Loucy (cell line): ENCODE measurements at regions not wholly inside any gene's neighbourhood (a gene's known extent, or its start where the extent isn't known, plus 50 kb on each side); places are given as distances from the start of the nearest gene placed in this dataset.
"Not testable (repeated sequence)": the region's sequence is repeated elsewhere in the genome, so short reads cannot be mapped to it uniquely, and the experiment has no call there.

Source experiments
- H2AFZ ChIP-seq: fragments of 200-600 bp; sonication (generic); 2 replicates; pipeline ENCODE4 v1.6.0; 2016; ENCODE audit warnings: antibody characterized with exemption, mild to moderate bottlenecking, low read length, moderate library complexity
- H3F3A ChIP-seq: fragments of 200-600 bp; 2 replicates; pipeline ENCODE4 v1.6.0; 2016; ENCODE audit warnings: antibody characterized with exemption, low read depth, mild to moderate bottlenecking
- H3K27me3 ChIP-seq: fragments of 200-600 bp; sonication (generic); 2 replicates; pipeline ENCODE4 v1.6.1; 2014; ENCODE audit warnings: low read length, mild to moderate bottlenecking; ENCODE audit not compliant: insufficient read depth, poor library complexity, severe bottlenecking
- H3K36me3 ChIP-seq: fragments of 200-600 bp; sonication (generic); 2 replicates; pipeline ENCODE4 v1.6.1; 2016; ENCODE audit warnings: low read length; ENCODE audit not compliant: insufficient read depth
- H3K4me1 ChIP-seq: fragments of 200-600 bp; sonication (generic); 2 replicates; pipeline ENCODE4 v1.5.1; 2014; ENCODE audit warnings: low read length, mild to moderate bottlenecking; ENCODE audit not compliant: insufficient read depth, poor library complexity, severe bottlenecking
- H3K4me2 ChIP-seq: fragments of 200-600 bp; sonication (generic); 2 replicates; pipeline ENCODE4 v1.6.0; 2014; ENCODE audit warnings: antibody characterized with exemption, low read length, low read depth, mild to moderate bottlenecking; ENCODE audit not compliant: poor library complexity, severe bottlenecking
- H3K4me3 ChIP-seq: fragments of 200-600 bp; sonication (generic); 2 replicates; pipeline ENCODE4 v1.5.1; 2014; ENCODE audit warnings: low read length, mild to moderate bottlenecking, mixed read lengths; ENCODE audit not compliant: poor library complexity, severe bottlenecking
- H3K79me2 ChIP-seq: fragments of 200-600 bp; sonication (generic); 2 replicates; pipeline ENCODE4 v1.6.1; 2014; ENCODE audit warnings: low read length; ENCODE audit not compliant: insufficient read depth
- H3K9ac ChIP-seq: fragments of 200-600 bp; sonication (generic); 2 replicates; pipeline ENCODE4 v1.6.0; 2014; ENCODE audit warnings: mild to moderate bottlenecking, low read depth, low read length, moderate library complexity; ENCODE audit not compliant: poor library complexity, severe bottlenecking
- H3K9me2 ChIP-seq: fragments of 200-600 bp; sonication (generic); replicated peaks from 2 replicates; pipeline ENCODE4 v1.6.1; 2016; ENCODE audit warnings: low read depth, low read length, mixed read lengths
- H3K9me3 ChIP-seq: fragments of 200-600 bp; sonication (generic); 2 replicates; pipeline ENCODE4 v1.6.1; 2014; ENCODE audit warnings: mild to moderate bottlenecking, antibody characterized with exemption, low read length, low read depth; ENCODE audit not compliant: insufficient read depth
- H4K20me1 ChIP-seq: fragments of 200-600 bp; sonication (generic); 2 replicates; pipeline ENCODE4 v1.6.0; 2014; ENCODE audit warnings: antibody characterized with exemption, low read length, mild to moderate bottlenecking; ENCODE audit not compliant: insufficient read depth, poor library complexity, severe bottlenecking
- EZH2phosphoT487 ChIP-seq: fragments of 200-600 bp; IDR thresholded peaks from 2 replicates; pipeline ENCODE4 v1.6.1; 2018; ENCODE audit warnings: antibody characterized with exemption, mild to moderate bottlenecking, moderate library complexity, borderline replicate concordance
- TF ChIP-seq, protein P1 (sequence below): fragments of 200-600 bp; sonication (generic); conservative IDR thresholded peaks from 2 replicates; pipeline ENCODE4 v1.5.1; 2014; ENCODE audit warnings: mild to moderate bottlenecking, antibody characterized with exemption, low read length

DNA sequence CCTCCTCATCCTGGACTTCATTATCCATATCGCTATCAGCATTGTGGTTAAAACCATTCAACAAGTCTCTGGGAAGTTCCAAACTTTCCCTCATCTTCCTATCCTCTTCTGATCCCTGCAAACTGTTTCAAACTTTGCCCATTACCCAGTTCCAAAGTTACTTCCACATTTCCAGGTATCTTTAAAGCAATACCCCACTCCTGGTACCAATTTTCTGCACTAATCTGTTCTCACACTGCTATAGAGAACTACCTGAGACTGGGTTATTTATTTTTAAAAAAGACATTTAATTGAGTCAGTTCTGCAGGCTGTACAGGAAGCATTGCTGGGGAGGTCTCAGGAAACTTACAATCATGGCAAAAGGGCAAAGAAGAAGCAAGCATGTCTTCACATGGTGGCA, 147.3 kb downstream of the ARL4A start:
- H3F3A ChIP-seq: no peaks in the 10 kb centered on the region
- H3K4me3 ChIP-seq: no peak overlapping the region
- no peaks in the 10 kb centered on the region for H3K79me2 ChIP-seq
- no peak overlapping the region for H2AFZ ChIP-seq
- no peak overlapping the region for H3K9ac ChIP-seq
- H4K20me1 ChIP-seq: no peaks in the 10 kb centered on the region
- H3K36me3 ChIP-seq: no peaks in the 10 kb centered on the region
- TF ChIP-seq EZH2phosphoT487: no peak
- TF ChIP-seq, protein P1, sequence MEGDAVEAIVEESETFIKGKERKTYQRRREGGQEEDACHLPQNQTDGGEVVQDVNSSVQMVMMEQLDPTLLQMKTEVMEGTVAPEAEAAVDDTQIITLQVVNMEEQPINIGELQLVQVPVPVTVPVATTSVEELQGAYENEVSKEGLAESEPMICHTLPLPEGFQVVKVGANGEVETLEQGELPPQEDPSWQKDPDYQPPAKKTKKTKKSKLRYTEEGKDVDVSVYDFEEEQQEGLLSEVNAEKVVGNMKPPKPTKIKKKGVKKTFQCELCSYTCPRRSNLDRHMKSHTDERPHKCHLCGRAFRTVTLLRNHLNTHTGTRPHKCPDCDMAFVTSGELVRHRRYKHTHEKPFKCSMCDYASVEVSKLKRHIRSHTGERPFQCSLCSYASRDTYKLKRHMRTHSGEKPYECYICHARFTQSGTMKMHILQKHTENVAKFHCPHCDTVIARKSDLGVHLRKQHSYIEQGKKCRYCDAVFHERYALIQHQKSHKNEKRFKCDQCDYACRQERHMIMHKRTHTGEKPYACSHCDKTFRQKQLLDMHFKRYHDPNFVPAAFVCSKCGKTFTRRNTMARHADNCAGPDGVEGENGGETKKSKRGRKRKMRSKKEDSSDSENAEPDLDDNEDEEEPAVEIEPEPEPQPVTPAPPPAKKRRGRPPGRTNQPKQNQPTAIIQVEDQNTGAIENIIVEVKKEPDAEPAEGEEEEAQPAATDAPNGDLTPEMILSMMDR: no peak
- H3K9me3 ChIP-seq: 0 out of 2 replicates have a peak, but pooled peaks cover 5% of the 10 kb centered on the region
- no peaks in the 10 kb centered on the region for H3K4me1 ChIP-seq
- no peak overlapping the region for H3K4me2 ChIP-seq
- no peaks in the 10 kb centered on the region for H3K27me3 ChIP-seq
- H3K9me2 ChIP-seq: no peaks in the 10 kb centered on the region

DNA sequence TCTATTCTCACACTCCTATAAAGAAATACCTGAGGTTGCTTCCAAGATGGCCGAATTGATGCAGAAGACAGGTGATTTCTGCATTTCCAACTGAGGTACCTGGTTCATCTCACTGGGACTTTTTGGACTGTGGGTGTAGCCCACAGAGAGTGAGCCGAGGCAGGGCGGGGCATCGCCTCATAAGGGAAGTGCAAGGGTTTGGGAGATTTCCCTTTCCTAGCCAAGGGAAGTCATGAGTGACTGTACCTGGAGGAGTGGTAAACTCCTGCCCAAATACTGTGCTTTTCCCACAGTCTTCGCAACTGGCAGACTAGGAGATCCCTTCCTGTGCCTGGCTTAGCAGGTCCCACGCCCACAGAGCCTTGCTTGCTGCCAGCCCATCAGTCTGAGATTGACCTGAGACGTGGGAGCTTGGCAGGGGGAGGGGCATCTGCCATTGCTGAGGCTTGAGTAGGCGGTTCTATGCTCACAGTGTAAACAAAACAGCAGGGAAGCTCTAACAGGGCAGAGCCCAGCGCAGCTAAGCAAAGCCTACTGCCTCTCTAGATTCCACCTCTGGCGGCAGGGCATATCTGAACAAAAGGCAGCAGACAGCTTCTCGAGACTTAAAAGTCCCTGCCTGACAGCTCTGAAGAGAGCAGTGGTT, 152.2 kb downstream of the ARL4A start:
- H3K4me2 ChIP-seq: no peak overlapping the region
- H3K4me3 ChIP-seq: no peak overlapping the region
- H2AFZ ChIP-seq: no peak overlapping the region
- no peaks in the 10 kb centered on the region for H4K20me1 ChIP-seq
- TF ChIP-seq, protein P1: no peak
- no peak for TF ChIP-seq EZH2phosphoT487
- no peaks in the 10 kb centered on the region for H3K27me3 ChIP-seq
- no peak overlapping the region for H3K9ac ChIP-seq
- no peaks in the 10 kb centered on the region for H3K4me1 ChIP-seq
- no peaks in the 10 kb centered on the region for H3K9me2 ChIP-seq
- H3K9me3 ChIP-seq: 0 out of 2 replicates have a peak, but pooled peaks cover 2% of the 10 kb centered on the region
- no peaks in the 10 kb centered on the region for H3F3A ChIP-seq
- H3K79me2 ChIP-seq: no peaks in the 10 kb centered on the region
- no peaks in the 10 kb centered on the region for H3K36me3 ChIP-seq

GRCh38 chr7:12844732-12845131, 157.3 kb downstream of the ARL4A start:
- H3K4me3 ChIP-seq, H3K9ac ChIP-seq, H3K79me2 ChIP-seq, H3K4me1 ChIP-seq, H3K4me2 ChIP-seq, H2AFZ ChIP-seq, H4K20me1 ChIP-seq, H3K9me3 ChIP-seq, H3K9me2 ChIP-seq, H3K27me3 ChIP-seq, H3K36me3 ChIP-seq, H3F3A ChIP-seq: not testable (repeated sequence)

GRCh38 chr7:12847001-12847400, 159.6 kb downstream of the ARL4A start:
- no peak for TF ChIP-seq EZH2phosphoT487
- TF ChIP-seq, protein P1: no peak
- no peaks in the 10 kb centered on the region for H4K20me1 ChIP-seq
- H3K27me3 ChIP-seq: no peaks in the 10 kb centered on the region
- no peaks in the 10 kb centered on the region for H3K9me2 ChIP-seq
- no peak overlapping the region for H3K4me2 ChIP-seq
- H3K4me1 ChIP-seq: no peaks in the 10 kb centered on the region
- no peak overlapping the region for H3K4me3 ChIP-seq
- no peaks in the 10 kb centered on the region for H3K9me3 ChIP-seq
- H3K79me2 ChIP-seq: no peaks in the 10 kb centered on the region
- no peak overlapping the region for H3K9ac ChIP-seq
- H2AFZ ChIP-seq: no peak overlapping the region
- no peaks in the 10 kb centered on the region for H3K36me3 ChIP-seq
- H3F3A ChIP-seq: no peaks in the 10 kb centered on the region
